Right lobe of liver (tissue), 6 donors: ENCODE measurements at regions not wholly inside any gene's neighbourhood (a gene's known extent, or its start where the extent isn't known, plus 50 kb on each side); places are given as distances from the start of the nearest gene placed in this dataset.

Experiments used
- ATAC-seq, 4 donors: fragments of 200-7000 bp; cut with Tn5 transposase; one replicate each; pipeline ENCODE4 v1.9.1; 2020; ENCODE audit warnings: mild to moderate bottlenecking in 4 of 4, moderate library complexity in 4 of 4
- DNase-seq, 3 donors: peaks; one replicate each; pipeline ENCODE4 v3.0.0-alpha.2; 2020
- H3K27ac ChIP-seq, 3 donors: fragments of 200-600 bp; one replicate each; pipeline ENCODE4 v1.8.0; 2022
- H3K27me3 ChIP-seq, 2 donors: fragments of 200-600 bp; one replicate each; pipeline ENCODE4 v1.8.0; 2022
- H3K36me3 ChIP-seq, 4 donors: fragments of 200-600 bp; sonication (generic) in 1 of 4; one replicate each; pipeline versions ENCODE4 v1.5.1 to v1.8.0; 2017 to 2022; ENCODE audit warnings: control low read depth in 1 of 4
- H3K4me1 ChIP-seq, 4 donors: fragments of 200-600 bp; sonication (generic) in 1 of 4; one replicate each; pipeline versions ENCODE4 v1.5.1 to v1.8.0; 2017 to 2022; ENCODE audit warnings: control low read depth in 1 of 4
- H3K4me3 ChIP-seq, 3 donors: fragments of 200-600 bp; one replicate each; pipeline ENCODE4 v1.8.0; 2022
- H3K9me3 ChIP-seq, 4 donors: fragments of 200-600 bp; sonication (generic) in 1 of 4; one replicate each; pipeline versions ENCODE4 v1.5.1 to v1.8.0; 2017 to 2022; ENCODE audit warnings: control low read depth in 1 of 4
- CTCF ChIP-seq, 4 donors: fragments of 200-600 bp in 3 of 4; fragments of 450-650 bp in 1 of 4; IDR thresholded peaks; one replicate each; pipeline versions ENCODE4 v1.5.1 to v1.8.0; 2016 to 2022; ENCODE audit warnings: antibody characterized with exemption in 4 of 4, mild to moderate bottlenecking in 2 of 4
- POLR2A ChIP-seq: fragments of 450-650 bp; IDR thresholded peaks from one replicate; pipeline ENCODE4 v1.6.1; 2017; ENCODE audit warnings: antibody characterized with exemption, mild to moderate bottlenecking
- WGBS: methylation state at CpG from one replicate; pipeline ENCODE4 v1.1.6; 2018; ENCODE audit warnings: low coverage, low lambda C conversion rate; ENCODE audit not compliant: insufficient coverage; ENCODE audit errors: missing lambda C conversion rate; 5-methylcytosine and 5-hydroxymethylcytosine counted together
- intact Hi-C, 2 donors: fragments of 100-400 bp; cut with DNase I; formaldehyde crosslinking; loops; one replicate each; pipeline versions ENCODE4 v1.11.2 to v1.14.1; 2022
- donor health status: DM: no; HTN: yes; CAD: no.
- donor health status: DM: no; HTN: no; CAD: no.
- donor health status: DM: no; HTN: no; CAD: no.
- donor health status: DM: no; HTN: yes; CAD: no.
- donor health status: DM: no; HTN: yes; CAD: no.

- intact Hi-C loops = no loop called here
- H3K27me3 ChIP-seq = no peaks in the 10 kb centered on the region
- ATAC-seq (no peak), DNase-seq (no peak)
- WGBS = 50% methylated on average over 1 of the region's 1 CpG
- no peak overlapping the region for H3K4me3 ChIP-seq
- no peak for TF ChIP-seq CTCF (IDR thresholded peaks at IDR 0.05)
- no peak for TF ChIP-seq POLR2A
- H3K9me3 ChIP-seq = no peaks in the 10 kb centered on the region
- no peaks in the 10 kb centered on the region for H3K4me1 ChIP-seq
- H3K36me3 ChIP-seq = no peaks in the 10 kb centered on the region
- H3K27ac ChIP-seq = no peak overlapping the region
Measured at GRCh38 chr1:104726917-104727316, 977.2 kb downstream of the AMY1C start.

GRCh38 chr1:104733866-104734265, 984.2 kb downstream of the AMY1C start:
- intact Hi-C loops = no loop called here
- TF ChIP-seq POLR2A = no peak
- no peak for TF ChIP-seq CTCF (IDR thresholded peaks at IDR 0.05)
- WGBS = 67% methylated on average over 1 of the region's 1 CpG
- Histone ChIP-seq H3K9me3 (no peaks in the 10 kb centered on the region), H3K4me1 (no peaks in the 10 kb centered on the region), H3K36me3 (no peaks in the 10 kb centered on the region), H3K27me3 (no peaks in the 10 kb centered on the region), H3K4me3 (no peak overlapping the region), H3K27ac (no peak overlapping the region)
- DNase-seq (no peak), ATAC-seq (no peak)

GRCh38 chr1:104745875-104746274, 996.2 kb downstream of the AMY1C start:
- no peak for TF ChIP-seq POLR2A
- TF ChIP-seq CTCF (IDR thresholded peaks at IDR 0.05) = no peak
- no peak for DNase-seq
- H3K4me3 ChIP-seq = no peak overlapping the region

GRCh38 chr1:104746994-104747393, 997.3 kb downstream of the AMY1C start:
- no peak overlapping the region for H3K4me3 ChIP-seq
- no peaks in the 10 kb centered on the region for H3K9me3 ChIP-seq
- DNase-seq (no peak), ATAC-seq (no peak)
- TF ChIP-seq POLR2A = no peak
- no peak for TF ChIP-seq CTCF (IDR thresholded peaks at IDR 0.05)
- no peaks in the 10 kb centered on the region for H3K27me3 ChIP-seq
- H3K36me3 ChIP-seq = no peaks in the 10 kb centered on the region
- no peak overlapping the region for H3K27ac ChIP-seq
- intact Hi-C loops = no loop called here
- 24% methylated on average over 2 of the region's 2 CpGs for WGBS
- H3K4me1 ChIP-seq = no peaks in the 10 kb centered on the region

More at GRCh38 chr1:104745875-104746274, 996.2 kb downstream of the AMY1C start:
- Histone ChIP-seq H3K9me3 (no peaks in the 10 kb centered on the region), H3K36me3 (no peaks in the 10 kb centered on the region), H3K27me3 (no peaks in the 10 kb centered on the region), H3K27ac (no peak overlapping the region), H3K4me1 (no peaks in the 10 kb centered on the region)
- intact Hi-C loops = no loop called here
- 13% methylated on average over 2 of the region's 2 CpGs for WGBS
- ATAC-seq = no peak

GRCh38 chr1:104760017-104760416, 1010.3 kb downstream of the AMY1C start:
- Histone ChIP-seq H3K4me1 (no peaks in the 10 kb centered on the region), H3K4me3 (no peak overlapping the region), H3K27ac (no peak overlapping the region), H3K9me3 (no peaks in the 10 kb centered on the region), H3K27me3 (no peaks in the 10 kb centered on the region), H3K36me3 (no peaks in the 10 kb centered on the region)
- ATAC-seq (no peak), DNase-seq (no peak)
- TF ChIP-seq POLR2A (no peak), CTCF (IDR thresholded peaks at IDR 0.05) (no peak)
- intact Hi-C loops = no loop called here
